GM19438 (cell line): ENCODE measurements at regions not wholly inside any gene's neighbourhood (a gene's known extent, or its start where the extent isn't known, plus 50 kb on each side); places are given as distances from the start of the nearest gene placed in this dataset.
"Not testable (repeated sequence)": the region's sequence is repeated elsewhere in the genome, so short reads cannot be mapped to it uniquely, and the experiment has no call there.

Source experiments
- ATAC-seq: cut with Tn5 transposase; IDR thresholded peaks from one replicate; pipeline ENCODE4 v1.9.1; 2021; ENCODE audit warnings: low read depth; ENCODE audit not compliant: unreplicated experiment

- no peak for ATAC-seq
Observed at GRCh38 chr6:156423829-156424228, 353.3 kb upstream of the ARID1B start.

- ATAC-seq: no peak
Observed at GRCh38 chr6:156423075-156423474, 354.1 kb upstream of the ARID1B start.

- ATAC-seq: no peak
Observed at GRCh38 chr6:156421933-156422332, 355.2 kb upstream of the ARID1B start.

GRCh38 chr6:156421301-156421700, 355.9 kb upstream of the ARID1B start:
- not testable (repeated sequence) for ATAC-seq

- no peak for ATAC-seq
Observed at GRCh38 chr6:156420172-156420993, 356.8 kb upstream of the ARID1B start.

- ATAC-seq: no peak
Observed at GRCh38 chr6:156419594-156419993, 357.6 kb upstream of the ARID1B start.

GRCh38 chr6:156418253-156418652, 358.9 kb upstream of the ARID1B start:
- no peak for ATAC-seq

- ATAC-seq: no peak
Observed at GRCh38 chr6:156416391-156416790, 360.8 kb upstream of the ARID1B start.

- no peak for ATAC-seq
Observed at GRCh38 chr6:156413154-156413553, 364.0 kb upstream of the ARID1B start.

GRCh38 chr6:156410649-156411048, 366.5 kb upstream of the ARID1B start:
- ATAC-seq: no peak

GRCh38 chr6:156408655-156409054, 368.5 kb upstream of the ARID1B start:
- no peak for ATAC-seq

- ATAC-seq: no peak
Observed at GRCh38 chr6:156407334-156407733, 369.8 kb upstream of the ARID1B start.

- no peak for ATAC-seq
Observed at GRCh38 chr6:156406688-156407087, 370.5 kb upstream of the ARID1B start.

GRCh38 chr6:156406099-156406498, 371.1 kb upstream of the ARID1B start:
- no peak for ATAC-seq

- no peak for ATAC-seq
Observed at GRCh38 chr6:156402628-156403027, 374.6 kb upstream of the ARID1B start.

- ATAC-seq: no peak
Observed at GRCh38 chr6:156402227-156402626, 375.0 kb upstream of the ARID1B start.

GRCh38 chr6:156400487-156400886, 376.7 kb upstream of the ARID1B start:
- no peak for ATAC-seq

- ATAC-seq: no peak
Observed at GRCh38 chr6:156398966-156399365, 378.2 kb upstream of the ARID1B start.

- ATAC-seq: no peak
Observed at GRCh38 chr6:156398371-156398770, 378.8 kb upstream of the ARID1B start.

GRCh38 chr6:156396791-156397418, 380.3 kb upstream of the ARID1B start:
- ATAC-seq: no peak

GRCh38 chr6:156396068-156396771, 381.0 kb upstream of the ARID1B start:
- ATAC-seq: peak; percentile 42
